GM19468 (cell line): ENCODE measurements at regions not wholly inside any gene's neighbourhood (a gene's known extent, or its start where the extent isn't known, plus 50 kb on each side); places are given as distances from the start of the nearest gene placed in this dataset.

ENCODE experiments used
- ATAC-seq: cut with Tn5 transposase; IDR thresholded peaks from one replicate; pipeline ENCODE4 v1.9.1; 2021; ENCODE audit warnings: mild to moderate bottlenecking, moderate library complexity, moderate number of reproducible peaks; ENCODE audit not compliant: unreplicated experiment; ENCODE audit errors: extremely low read depth

- no peak for ATAC-seq
Observed at GRCh38 chr18:72605376-72605775, 61.2 kb upstream of the CBLN2 start.

GRCh38 chr18:72601944-72602343, 57.8 kb upstream of the CBLN2 start:
- no peak for ATAC-seq

GRCh38 chr18:72601481-72601880, 57.3 kb upstream of the CBLN2 start:
- no peak for ATAC-seq
